ENCODE measurements at regions not wholly inside any gene's neighbourhood (a gene's known extent, or its start where the extent isn't known, plus 50 kb on each side); places are given as distances from the start of the nearest gene placed in this dataset.
"Not testable (repeated sequence)": the region's sequence is repeated elsewhere in the genome, so short reads cannot be mapped to it uniquely, and the experiment has no call there.

DNA sequence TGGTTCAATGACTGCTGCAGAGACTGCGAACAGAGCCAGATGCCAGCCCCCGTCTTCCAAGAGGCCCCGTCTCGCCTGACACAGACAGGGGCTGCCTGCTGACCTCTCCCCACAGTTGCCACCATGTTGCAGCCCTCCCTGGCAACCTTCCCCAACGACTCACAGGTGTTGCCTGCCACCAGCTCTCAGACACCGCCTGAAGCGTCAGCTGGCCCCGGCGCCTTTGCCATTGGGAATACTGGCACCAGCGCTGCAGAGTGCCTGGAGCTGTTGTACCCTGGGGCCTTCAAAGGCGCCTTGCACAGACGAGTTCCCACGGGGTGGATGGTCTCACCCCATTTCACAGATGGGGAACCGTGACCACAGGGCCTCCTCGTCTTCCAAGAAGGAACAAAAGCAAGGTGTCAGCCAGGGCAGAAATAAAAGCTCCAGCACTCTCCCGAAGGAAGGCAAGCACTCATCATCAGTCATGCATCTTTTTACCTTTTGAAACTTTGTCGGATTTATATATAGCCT lies 167.0 kb downstream of the ADSS2 start:
- H3K4me3 ChIP-seq (ENCODE audit: low read depth, low read length): no peak overlapping the region
- no peak for DNase-seq (ENCODE audit: low read depth)

DNA sequence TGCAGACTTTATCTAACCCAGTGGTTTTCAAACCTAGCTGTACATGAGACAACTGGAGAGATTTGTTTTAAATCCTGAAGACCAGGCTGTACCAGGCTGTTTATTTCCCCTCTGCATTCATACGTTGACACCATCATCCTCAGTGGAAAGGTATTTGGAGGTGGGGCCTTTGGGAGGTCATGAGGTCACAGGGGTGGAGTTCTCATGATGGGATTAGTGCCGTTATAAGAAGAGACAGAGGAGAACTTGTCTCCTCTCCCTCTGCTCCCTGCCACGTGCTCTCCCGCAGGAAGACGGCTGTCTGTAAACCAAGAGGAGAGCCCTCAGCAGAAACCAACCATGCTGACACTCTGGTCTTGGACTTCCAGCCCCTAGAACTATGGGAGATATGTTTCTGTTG lies 165.4 kb downstream of the ADSS2 start:
- no peak overlapping the region for H3K4me3 ChIP-seq (ENCODE audit: low read depth, low read length)
- DNase-seq (ENCODE audit: low read depth): no peak

DNA sequence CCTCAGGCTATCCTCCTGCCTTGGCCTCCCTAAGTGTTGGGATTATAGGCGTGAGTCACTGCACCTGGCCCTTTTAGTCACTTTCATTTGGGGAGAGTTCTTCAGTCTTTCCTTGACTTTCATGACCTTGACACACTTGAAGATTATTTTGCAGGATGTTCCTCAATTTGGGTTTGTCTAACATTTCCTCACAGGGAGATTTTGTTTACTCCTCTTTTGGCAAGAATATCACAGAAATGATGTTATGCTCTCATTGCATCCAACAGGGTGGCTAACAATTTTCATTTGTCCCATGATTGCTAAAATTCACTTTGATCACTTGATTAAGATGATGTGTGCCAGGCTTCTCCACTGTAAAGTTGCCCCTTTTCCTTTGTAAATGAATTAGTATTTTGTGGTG lies 164.0 kb downstream of the ADSS2 start:
- DNase-seq (ENCODE audit: low read depth): no peak
- no peak overlapping the region for H3K4me3 ChIP-seq (ENCODE audit: low read depth, low read length)

DNA sequence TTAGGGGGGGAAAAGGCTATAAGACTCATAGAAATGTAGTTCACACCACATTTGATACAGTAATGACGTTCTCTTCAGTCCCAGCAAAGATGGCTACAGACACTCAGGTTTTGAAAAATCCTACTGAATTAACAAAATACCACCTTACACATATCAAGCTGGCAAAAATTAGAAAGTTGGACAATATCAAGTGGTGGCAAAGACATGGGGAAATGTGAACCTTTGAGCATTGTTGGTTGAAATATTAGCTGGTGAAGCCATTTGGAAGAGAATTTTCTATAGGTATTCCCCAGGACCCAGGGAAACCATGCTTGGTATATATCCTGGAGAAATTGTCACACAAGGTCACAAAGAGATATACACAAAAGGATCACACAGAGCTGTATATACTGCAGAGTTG lies 163.0 kb downstream of the ADSS2 start:
- no peak overlapping the region for H3K4me3 ChIP-seq (ENCODE audit: low read depth, low read length)
- no peak for DNase-seq (ENCODE audit: low read depth)

DNA sequence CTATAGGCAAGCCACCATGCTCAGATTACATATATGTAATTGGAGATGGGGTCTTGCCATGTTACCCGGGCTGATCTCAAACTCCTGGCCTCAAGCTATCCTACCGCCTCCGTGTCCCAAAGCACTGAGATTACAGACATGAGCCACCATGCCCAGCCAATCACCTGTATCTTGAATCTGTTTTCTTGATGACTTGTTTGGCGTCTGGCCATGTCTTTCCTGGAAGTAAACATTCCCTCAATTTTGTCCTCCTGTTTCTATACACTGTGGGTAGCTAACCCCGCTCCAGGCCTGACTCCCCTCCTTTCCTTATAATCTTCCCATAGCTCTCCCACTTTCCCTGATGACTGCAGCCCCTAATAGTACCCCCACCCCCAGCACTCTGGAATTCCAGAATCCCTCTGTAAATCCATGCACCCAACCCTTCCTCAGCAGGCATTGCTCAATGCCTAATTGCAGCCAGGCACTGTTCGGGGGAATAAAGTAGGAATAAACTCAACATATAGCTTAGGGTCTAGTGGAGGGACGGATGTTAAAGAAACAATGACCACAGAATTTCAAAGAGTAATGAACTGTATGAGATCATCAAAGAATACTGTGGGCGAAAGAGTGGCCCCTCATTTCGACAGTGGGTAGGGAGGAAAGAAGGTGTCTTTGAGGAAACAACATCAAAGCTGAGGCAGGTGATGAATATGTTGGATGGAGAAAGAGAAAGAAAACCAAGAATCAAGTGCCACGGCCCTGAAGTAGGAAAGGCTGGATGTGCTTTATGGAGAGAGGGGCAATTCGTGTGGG lies 161.5 kb downstream of the ADSS2 start:
- no peak for DNase-seq (ENCODE audit: low read depth)
- no peak overlapping the region for H3K4me3 ChIP-seq (ENCODE audit: low read depth, low read length)

DNA sequence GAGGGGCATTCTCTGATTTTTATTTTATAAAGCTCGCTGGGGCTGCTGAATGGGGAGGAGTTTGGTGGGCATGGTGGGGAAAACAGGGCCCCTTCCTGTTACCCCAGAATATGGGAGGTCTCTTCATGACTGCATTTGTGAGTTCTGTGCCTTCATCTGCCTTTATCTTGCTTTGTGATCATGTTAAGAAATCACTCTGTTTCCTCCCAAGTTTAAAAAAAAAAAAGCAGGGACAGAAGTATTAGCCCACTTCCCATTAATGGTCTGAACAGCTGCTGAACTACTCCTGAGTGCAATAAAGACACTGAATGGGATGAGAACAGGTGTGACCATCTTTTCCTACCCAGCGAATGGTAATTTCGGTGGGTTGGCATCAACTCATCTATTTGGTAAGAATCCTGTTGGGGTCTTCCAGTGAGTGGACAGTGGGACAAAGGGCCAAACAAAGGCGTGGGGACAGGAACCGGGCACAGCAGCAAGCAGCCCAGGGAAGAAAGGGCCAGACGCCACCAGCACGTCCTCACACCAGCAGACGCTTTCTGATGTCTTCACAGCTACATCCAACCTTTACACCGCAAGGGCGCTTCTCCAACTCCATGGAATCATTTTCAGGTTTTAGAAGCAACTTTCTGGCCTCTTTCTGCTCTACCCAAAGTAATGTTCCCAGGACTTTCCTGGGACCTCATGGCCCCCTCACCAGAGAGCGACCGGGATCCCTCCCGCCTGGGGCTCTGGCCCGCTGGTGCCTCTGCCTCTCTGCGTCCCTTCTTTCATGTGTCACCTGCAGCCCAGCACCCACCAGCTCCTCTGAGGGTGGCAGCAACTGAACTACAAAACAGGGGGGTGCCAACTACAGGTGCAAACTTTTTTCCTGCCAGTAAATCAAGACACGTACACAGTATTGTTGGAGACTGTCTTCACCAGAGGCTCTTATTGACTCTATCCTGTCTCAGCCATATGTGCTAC lies 160.2 kb downstream of the ADSS2 start:
- no peak for DNase-seq (ENCODE audit: low read depth)
- no peak overlapping the region for H3K4me3 ChIP-seq (ENCODE audit: low read depth, low read length)

DNA sequence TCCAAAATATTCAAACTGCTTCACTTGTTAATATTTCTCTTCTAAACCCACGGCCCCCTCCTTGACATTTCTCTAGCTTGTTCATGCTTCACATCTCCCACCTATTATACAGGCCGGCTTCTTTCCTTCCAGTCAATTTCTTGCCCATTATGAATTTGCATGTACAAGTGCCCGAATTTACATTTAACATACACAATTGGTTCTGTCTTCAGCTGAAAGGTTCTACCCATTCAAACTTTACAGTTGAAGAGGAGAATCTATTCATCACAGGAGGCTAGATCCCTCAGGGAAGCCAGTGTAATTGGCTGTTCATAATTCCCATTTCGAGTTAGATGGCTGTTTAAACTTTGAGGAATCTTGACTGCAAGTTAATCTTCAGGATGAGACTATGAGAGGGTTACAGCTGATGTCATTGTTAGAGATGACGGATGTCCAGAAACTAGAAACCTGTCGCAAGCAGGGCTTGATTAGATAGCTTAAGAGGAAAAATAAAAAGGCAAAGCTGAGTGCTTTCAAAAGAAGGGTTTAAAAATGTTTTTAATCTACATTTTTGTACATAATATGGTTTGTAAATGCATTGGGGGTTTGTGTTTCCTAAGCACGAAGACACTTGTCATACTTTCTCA lies 157.0 kb downstream of the ADSS2 start:
- no peak for DNase-seq (ENCODE audit: low read depth)
- no peak overlapping the region for H3K4me3 ChIP-seq (ENCODE audit: low read depth, low read length)

DNA sequence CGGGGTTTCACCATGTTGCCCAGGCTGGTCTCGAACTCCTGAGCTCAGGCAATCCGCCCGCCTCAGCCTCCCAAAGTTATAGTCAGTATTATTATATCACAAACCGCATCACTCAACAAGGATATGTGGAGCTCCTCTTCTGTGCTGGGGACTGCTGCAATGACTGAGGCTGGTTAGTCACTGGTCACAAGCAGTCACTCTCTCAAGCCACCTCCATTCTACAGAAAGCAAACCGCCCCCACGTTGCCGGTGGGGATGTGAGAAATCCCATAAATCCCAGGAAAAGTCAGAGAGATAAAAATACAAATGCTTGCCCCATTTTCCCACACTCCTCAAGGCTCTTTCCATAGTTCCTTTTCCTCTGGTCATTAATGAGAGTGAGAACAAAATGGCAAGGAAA lies 155.7 kb downstream of the ADSS2 start:
- H3K4me3 ChIP-seq (ENCODE audit: low read depth, low read length): no peak overlapping the region
- DNase-seq (ENCODE audit: low read depth): no peak

DNA sequence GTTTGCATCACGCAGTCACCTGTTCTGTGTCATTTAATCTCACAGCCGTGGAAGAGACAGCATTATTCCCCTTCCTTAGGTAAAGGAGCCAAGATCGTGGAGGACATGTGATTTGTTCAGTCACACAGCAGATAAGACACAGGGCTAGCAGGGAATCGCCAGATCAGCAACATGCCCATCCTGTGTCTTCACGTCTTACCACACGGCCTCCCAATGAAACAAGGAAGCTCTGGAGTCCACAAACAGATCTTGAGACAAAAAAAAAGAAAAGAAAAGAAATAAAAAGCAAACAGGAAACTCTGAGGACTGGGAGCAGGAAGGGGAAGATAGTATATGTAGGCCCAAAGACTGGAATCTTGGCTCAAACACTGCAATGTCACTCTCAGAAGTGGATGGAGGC lies 155.3 kb downstream of the ADSS2 start:
- H3K4me3 ChIP-seq (ENCODE audit: low read depth, low read length): no peak overlapping the region

DNA sequence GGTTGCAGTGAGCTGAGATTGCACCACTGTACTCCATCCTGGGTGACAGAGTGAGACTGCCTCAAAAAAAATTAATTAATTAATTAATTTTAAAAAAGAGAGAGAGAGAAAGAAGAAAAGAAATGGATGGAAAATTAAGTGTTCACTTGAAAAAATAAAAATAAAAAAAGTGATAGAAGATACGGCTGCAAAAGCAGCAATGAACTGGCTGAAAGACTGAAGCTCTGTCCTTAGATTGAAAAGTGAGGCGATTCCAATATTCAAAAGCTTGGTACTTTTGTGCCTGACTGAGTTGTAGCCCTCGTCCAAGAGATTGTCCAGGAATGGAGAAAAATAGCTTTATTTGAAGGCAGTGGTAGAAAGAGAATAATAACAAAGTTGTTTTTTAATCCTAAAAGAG lies 154.6 kb downstream of the ADSS2 start:
- no peak for DNase-seq (ENCODE audit: low read depth)
- H3K4me3 ChIP-seq (ENCODE audit: low read depth, low read length): no peak overlapping the region

More for the DNA sequence above, 155.3 kb downstream of the ADSS2 start:
- DNase-seq (ENCODE audit: low read depth): no peak

DNA sequence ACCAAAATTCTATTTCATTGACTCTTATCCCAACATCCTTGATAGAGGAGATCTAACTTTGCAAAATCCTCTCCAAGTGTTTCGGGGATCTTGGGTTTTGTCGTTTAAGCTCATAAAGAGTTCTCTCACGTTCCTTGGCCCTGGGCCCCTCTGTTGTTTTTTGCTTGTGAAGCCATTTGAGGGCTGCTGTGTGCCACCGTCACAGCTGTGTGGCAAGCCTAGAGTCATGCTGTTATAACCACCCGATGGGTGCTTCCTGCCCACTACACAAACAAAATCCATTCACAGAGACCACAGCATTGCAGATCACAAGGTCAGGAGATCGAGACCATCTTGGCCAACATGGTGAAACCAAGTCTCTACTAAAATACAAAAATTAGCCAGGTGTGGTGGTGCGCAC lies 154.1 kb downstream of the ADSS2 start:
- no peak overlapping the region for H3K4me3 ChIP-seq (ENCODE audit: low read depth, low read length)
- DNase-seq (ENCODE audit: low read depth): no peak

DNA sequence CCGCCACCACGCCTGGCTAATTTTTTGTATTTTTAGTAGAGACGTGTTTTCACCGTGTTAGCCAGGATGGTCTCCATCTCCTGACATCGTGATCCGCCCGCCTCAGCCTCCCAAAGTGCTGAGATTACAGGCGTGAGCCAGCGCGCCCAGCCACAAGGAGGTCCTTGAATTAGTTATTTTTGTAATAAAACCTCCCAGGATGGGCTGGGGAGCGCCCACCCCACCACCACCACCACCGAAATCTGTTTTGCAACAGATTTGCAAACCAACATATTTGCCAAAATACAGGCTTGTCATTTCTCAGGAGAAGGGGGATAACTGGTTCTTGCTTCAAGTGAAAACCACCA lies 151.7 kb downstream of the ADSS2 start:
- H3K4me3 ChIP-seq (ENCODE audit: low read depth, low read length); DNase-seq (ENCODE audit: low read depth): not testable (repeated sequence)

DNA sequence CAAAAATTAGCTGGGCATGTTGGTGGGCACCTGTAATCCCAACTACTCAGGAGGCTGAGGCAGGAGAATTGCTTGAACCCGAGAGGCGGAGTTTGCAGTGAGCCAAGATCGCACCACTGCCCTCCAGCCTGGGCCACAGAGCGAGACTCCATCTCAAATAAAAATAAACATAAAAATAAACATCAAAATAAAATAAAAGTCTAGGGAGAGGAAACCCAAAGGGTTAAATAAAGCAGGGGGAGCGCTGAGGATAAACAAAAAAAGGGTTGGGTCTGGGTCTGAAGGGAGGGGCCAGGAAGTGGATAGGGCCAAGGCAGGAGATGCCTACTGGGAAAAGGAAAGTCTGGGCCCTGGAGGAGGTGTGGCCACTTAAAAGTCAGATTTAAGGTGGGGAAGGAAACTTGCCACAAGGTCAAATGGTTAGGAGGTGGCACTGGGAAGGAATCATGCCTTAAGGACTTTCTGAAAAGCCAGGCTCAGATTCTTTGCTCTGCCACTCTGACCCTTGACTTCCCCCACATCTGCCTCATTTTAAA lies 150.0 kb downstream of the ADSS2 start:
- no peak overlapping the region for H3K4me3 ChIP-seq (ENCODE audit: low read depth, low read length)
- no peak for DNase-seq (ENCODE audit: low read depth)

DNA sequence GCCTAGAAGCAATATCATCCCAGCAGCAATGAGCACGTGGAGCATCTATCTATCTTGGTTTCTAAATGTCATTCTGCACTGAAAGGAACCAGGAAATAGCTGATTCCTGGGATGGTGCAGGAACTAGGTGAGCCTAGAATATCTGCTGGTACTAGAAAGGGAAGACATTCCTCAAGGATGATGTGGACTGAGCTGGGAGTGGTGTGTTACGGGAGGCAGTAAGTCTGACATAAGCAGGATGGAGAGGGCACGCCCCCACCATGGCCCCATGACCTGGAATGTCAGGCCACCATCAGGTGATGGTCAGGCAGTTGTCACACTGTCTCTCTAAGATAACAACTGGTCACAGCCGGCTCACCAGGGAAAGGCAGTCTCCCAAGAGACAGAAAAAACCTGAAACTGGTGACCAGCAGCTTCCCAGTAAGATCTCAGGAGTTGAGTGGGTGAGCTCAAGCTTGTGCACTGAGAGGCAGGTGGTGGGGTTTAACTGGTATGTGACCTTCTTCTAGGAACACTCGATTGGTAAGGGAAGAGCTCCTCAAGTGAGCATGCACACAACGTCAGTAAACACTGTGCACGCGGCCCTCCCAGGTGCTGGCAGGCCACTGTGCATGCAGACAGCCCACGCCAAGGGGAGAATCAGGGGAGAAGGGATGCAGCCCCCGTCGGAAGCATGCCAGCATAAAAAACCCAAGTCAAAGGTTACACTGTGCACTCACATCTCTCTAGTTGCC lies 148.7 kb downstream of the ADSS2 start:
- no peak for DNase-seq (ENCODE audit: low read depth)
- no peak overlapping the region for H3K4me3 ChIP-seq (ENCODE audit: low read depth, low read length)

DNA sequence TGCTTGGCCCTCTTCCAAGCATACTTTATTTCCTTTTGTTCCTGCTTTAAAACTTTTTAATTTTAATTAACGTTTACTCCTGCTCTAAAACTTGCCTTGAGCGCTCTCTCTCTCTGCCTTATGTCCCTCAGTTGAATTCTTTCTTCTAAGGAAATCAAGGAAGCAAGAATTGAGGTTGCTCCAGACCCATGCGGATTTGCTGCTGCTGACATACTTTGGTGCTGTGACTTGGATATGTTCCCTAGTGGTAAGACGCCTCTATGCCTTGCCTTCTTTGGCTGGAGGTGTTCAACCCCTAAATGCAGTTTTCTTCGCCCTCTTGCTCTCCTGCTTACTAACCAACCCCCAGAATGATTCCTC lies 148.1 kb downstream of the ADSS2 start:
- H3K4me3 ChIP-seq (ENCODE audit: low read depth, low read length): no peak overlapping the region
- no peak for DNase-seq (ENCODE audit: low read depth)

DNA sequence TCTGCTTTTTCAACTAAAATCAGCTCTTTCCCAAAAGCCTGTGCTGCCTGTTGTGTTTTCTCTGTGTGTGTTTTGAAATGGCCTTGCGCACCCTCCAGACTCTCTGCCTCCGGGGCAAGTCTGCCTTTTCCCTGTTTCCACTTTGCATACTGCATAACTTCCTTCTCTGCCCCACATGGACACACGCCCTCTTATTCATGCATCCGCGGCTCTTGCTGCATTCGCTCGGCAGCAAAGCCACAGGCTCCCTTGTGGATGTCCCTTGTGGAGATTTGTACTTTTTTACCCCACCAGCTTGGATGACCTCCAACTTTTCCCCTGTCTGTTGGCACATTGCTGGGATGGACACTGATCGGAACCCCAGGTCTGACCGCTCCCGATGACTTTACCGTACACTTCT lies 147.6 kb downstream of the ADSS2 start:
- no peak overlapping the region for H3K4me3 ChIP-seq (ENCODE audit: low read depth, low read length)
- no peak for DNase-seq (ENCODE audit: low read depth)

DNA sequence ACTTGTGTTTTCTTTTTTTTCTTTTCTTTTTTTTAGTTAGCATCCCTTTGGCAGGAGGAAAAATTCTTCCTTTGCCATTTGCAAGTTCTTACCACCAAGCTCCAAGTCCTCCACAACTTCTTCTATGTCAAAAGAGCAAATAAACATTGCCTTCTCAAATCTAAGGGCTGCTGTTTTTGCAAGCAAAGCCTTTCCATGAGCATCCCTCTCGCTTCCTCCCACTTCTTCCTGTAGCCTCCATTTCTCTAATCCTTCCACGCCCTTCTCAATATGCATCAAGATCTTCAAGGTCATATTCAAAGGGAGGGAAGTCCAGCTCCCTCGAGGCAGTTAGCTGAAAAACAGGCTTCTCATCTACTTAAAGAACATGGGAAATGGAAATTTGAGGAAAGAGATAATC lies 147.1 kb downstream of the ADSS2 start:
- no peak overlapping the region for H3K4me3 ChIP-seq (ENCODE audit: low read depth, low read length)
- DNase-seq (ENCODE audit: low read depth): no peak

DNA sequence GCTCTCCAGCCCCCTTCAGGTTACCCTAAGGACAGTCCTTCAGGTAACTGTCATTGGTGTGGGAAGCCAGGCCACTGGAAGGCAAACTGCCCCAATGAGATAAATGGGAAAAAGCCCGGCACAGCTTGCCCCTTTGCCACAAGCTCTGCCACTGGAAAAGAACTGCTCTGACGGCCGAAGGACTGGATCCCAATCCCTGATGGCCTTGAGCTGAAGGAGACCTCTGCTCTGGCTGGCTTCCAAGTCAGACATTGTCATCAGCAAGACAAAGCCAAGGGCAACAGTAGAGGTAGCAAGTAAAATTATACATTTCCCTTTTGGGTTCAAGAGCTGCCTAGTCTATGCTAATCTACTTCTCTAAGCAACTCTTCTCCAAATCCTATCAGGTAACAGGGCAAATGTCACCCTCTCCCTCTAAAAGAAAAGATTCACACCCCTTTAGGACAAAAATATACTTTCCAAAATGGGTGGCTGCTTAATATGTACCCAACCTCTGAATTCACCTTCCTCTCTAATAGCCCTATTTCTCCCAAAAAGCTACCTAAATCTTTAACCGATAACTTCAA lies 145.8 kb downstream of the ADSS2 start:
- H3K4me3 ChIP-seq (ENCODE audit: low read depth, low read length): no peak overlapping the region
- DNase-seq (ENCODE audit: low read depth): no peak

DNA sequence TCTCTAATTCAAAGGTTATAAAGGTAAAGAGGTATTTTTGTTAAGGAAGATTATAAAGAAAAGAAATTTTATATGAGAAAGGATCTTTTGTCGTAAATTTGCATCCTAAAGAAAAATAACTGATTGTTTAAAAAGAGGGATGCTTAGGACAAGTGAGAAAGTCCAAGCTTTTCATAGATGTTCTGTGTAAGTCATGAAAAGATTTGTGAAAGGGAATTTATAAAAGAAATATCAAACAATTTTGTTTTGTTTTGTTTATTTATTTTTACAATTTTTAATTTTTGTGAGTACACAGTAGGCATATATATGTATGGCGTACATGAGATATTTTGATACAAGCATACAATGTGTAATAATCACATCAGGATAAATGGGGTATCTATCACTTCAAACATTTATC lies 145.2 kb downstream of the ADSS2 start:
- no peak overlapping the region for H3K4me3 ChIP-seq (ENCODE audit: low read depth, low read length)
- no peak for DNase-seq (ENCODE audit: low read depth)
